NCI-H1105 (cell line): ENCODE measurements at regions not wholly inside any gene's neighbourhood (a gene's known extent, or its start where the extent isn't known, plus 50 kb on each side); places are given as distances from the start of the nearest gene placed in this dataset.

Source experiments
- DNase-seq: peaks from one replicate; lab custom pipeline; 2025; lab: John Stamatoyannopoulos, UW

DNA sequence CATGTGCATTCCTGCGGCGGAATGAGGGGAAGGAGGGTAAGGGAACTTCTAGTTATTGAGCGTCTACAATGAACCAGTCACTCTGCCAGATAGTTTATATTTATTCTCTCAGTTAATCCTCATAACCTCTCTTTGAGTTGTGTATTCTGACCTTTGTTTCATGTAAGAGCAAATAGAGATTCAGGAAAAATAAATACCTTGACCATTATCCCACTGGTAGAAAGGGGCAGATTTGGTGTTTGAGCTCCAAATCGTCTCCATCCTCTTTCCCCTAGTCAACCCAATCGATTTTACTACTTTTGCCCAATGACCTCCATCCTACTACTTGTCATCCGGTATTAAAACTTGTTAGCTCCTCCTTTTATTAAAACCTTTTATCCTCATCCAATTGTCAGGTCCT is 157.1 kb upstream of the SESN3 start:
- no peak for DNase-seq

GRCh38 chr11:95387325-95387724 is 156.3 kb upstream of the SESN3 start:
- DNase-seq: no peak

- no peak for DNase-seq
These were observed 154.6 kb upstream of the SESN3 start for GRCh38 chr11:95385577-95385976.

GRCh38 chr11:95379479-95379878 is 148.5 kb upstream of the SESN3 start:
- no peak for DNase-seq

GRCh38 chr11:95378789-95379188 is 147.8 kb upstream of the SESN3 start:
- no peak for DNase-seq

- DNase-seq: no peak
These were observed 147.1 kb upstream of the SESN3 start for GRCh38 chr11:95378111-95378510.

DNA sequence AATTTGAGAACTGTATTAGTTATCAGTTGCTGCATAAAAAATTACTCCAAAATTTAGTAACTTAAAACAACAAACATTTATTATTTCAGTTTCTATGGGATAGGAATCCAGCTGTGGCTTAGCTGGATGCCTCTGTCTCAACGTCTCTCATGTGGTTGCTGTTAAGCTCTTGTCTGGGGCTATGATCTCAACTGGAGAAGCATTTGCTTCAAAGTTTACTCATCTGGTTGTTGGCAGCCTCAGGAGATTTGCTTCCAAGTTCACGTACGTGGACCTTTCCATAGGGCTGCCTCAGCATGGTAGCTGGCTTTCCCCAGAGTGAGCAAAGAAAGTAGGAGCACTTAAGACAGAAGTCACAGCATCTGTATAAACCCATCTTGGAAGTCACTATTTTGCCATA is 144.9 kb upstream of the SESN3 start:
- DNase-seq: no peak

GRCh38 chr11:95375451-95375850 is 144.4 kb upstream of the SESN3 start:
- no peak for DNase-seq

DNA sequence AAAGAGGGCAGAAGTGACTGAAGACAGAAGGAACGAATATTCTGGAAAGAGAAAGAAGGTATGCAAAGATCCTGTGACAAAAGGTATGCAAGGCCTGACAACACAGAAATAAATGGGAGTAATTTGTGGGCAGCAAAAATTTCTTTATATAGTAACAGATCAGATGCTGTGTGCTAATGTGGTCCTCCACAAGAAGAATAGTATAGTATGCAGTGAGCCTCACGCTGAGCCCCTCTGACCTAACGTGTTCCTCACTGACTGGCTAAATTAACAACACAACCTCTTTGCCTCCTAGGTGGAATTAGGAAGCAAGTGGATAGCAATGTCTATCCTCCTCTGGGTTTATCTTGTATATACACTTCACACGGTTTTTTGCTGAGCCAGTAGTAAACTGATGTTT is 143.1 kb upstream of the SESN3 start:
- DNase-seq: no peak

GRCh38 chr11:95373241-95373640 is 142.2 kb upstream of the SESN3 start:
- DNase-seq: no peak

- DNase-seq: no peak
These were observed 141.2 kb upstream of the SESN3 start for GRCh38 chr11:95372097-95372656.

- no peak for DNase-seq
These were observed 140.2 kb upstream of the SESN3 start for GRCh38 chr11:95371153-95371552.

GRCh38 chr11:95367726-95368125 is 136.7 kb upstream of the SESN3 start:
- DNase-seq: no peak

DNA sequence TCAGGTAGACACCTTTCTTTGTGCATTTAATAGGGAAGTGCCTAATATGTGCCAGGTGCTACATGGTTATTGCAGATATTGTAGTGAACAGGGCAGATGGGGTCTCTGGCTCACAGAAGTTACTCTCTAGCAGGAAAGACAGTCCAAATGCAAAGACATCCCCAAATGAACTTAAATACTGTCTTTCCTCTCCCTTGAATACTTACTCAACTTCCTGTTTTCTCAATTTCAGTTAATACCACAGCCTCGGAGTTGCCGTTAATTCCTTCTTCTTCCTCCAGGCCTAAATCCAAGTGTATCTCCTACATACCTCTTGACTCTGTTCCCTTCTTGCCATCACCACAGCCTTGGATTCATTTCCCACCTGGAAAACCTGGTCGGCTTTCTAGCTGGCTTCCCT is 134.3 kb upstream of the SESN3 start:
- no peak for DNase-seq

GRCh38 chr11:95364324-95365295 is 133.6 kb upstream of the SESN3 start:
- no peak for DNase-seq

DNA sequence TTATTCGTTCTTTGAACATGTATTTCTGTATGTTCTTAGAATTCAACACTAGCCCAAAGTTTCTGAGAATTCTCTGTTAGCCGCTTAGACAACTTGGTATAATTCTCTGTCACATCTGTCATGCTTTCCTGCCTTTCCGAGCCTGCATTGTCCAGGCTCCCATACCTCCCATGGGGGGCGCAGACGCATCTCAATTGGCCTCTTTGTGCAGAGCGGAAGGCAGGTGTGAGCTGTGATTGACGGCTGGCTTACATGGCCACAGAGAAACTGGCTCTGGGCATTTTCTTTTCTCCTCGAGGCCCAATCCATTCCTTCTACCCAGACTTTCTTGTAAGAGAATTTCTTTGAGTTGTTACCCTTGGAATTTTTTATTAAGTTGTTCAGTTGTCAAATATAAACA is 132.7 kb upstream of the SESN3 start:
- DNase-seq: peak; percentile 12

DNA sequence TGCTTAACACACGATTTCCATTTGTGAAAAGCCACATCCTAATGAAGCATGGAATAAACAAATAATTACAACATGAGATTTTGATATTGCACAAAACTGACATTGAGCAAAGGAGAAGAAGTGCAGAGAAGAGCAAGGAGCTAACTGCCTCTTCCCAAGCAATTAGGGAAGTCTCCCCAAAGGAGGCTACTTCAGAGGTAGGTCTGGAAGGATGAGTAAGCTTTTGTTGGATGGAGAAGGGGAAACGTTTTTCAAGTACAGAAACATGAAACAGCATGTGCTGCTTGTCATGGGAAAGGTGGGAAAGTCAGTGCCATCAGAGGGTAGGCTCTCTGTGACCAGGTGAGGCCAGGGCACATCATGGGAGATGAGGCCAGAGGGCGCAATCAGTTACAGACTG is 132.2 kb upstream of the SESN3 start:
- DNase-seq: no peak

GRCh38 chr11:95361180-95361579 is 130.2 kb upstream of the SESN3 start:
- no peak for DNase-seq

DNA sequence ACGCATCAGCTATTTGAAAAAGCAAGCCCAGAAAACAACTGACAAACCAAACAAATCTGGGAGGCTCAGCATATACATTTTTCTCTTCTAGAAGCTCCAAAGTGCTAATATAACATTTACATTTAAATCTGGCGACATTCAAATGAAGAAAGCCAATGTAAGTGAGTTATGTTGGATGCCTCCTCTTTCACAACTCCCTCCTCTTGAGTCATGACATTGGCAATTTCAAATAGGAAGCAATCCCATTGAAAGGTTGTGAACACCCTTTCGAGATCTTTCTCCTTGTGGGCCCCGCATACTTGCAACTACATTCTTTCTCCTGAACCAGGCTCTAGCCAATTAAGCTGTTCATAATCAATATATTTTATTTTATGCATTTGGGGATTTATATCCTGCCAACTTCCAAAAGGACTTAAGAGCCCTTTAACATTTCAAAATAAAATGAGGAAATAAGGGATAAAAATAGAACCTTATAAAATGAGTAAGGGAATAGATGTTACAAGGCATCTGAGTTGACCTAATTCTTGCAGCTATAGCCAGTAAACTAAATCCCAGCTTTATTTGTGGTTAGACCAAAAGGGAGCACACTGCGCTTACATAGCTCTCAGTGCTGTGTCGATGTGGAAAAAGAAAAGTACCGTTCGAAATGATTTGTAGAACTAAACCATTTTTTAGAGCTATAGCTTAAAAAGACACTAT is 129.5 kb upstream of the SESN3 start:
- no peak for DNase-seq

- DNase-seq: no peak
These were observed 128.8 kb upstream of the SESN3 start for GRCh38 chr11:95359756-95360155.

DNA sequence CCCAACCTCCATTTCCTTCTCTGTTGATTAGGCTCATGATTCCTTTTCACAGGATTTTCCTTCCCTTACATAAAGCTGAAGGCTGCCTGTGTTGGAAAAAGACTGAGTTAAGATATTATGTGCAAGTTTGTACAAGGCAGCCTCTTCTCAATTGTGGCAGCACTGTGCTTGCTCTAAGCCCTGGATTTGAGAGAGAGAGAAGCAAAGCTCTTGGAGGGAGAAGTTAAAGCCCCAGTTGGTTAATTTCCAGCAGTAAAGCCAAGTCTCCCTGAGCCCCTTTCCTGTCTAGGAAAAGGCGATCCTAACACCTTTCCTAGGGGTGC is 128.3 kb upstream of the SESN3 start:
- DNase-seq: no peak

DNA sequence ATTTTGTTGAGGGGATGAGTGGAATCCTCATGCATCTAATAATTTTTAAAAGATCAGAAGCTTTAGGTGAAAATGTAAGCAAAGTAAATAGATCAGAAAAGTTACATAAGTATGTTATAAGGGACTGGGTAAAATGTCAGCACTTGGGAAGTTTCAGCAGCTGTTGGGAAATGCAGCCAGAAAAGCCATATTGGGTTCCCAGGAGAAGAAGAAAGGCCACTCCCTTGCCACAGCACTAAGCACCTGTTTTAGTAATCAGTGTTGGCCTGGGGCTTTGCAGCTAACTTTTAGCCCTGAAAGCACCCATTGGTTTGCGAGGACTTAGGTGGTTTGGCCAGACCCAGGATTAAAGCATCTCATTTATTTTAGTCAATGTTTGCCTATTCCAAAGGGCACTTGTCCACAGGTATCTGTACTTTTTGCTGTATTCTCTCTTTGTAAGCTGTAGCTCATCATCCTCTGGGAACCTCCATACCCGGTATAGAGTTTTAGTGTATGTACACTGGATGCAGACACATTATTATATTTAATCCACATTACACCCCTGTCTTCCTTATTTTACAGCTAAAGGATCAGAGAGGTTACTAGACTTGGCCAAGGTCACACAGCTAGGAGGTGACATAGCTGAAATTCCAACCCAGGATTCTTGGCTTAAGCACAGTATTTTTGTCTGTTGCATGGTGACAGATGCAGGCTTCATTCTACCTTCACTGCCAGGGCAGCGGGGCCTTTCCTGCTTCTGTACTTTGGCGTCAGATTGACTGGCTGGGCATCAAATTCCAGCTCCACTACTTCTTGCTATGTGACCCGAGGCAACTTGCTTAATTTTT is 127.7 kb upstream of the SESN3 start:
- no peak for DNase-seq
